Neural progenitor cell (in vitro differentiated cells): ENCODE measurements at regions not wholly inside any gene's neighbourhood (a gene's known extent, or its start where the extent isn't known, plus 50 kb on each side); places are given as distances from the start of the nearest gene placed in this dataset.

Experiments used
- DNase-seq: peaks from one replicate; pipeline ENCODE4 v3.0.0-alpha.2; 2016; ENCODE audit warnings: low spot score
- H2AFZ ChIP-seq: fragments of 200-600 bp; sonication (generic); replicated peaks from 2 replicates; pipeline ENCODE4 v1.6.1; 2016; ENCODE audit warnings: antibody characterized with exemption
- H3F3A ChIP-seq: fragments of 200-600 bp; sonication (generic); 2 replicates; pipeline ENCODE4 v1.6.1; 2016; ENCODE audit warnings: antibody characterized with exemption, low read depth
- H3K27ac ChIP-seq: fragments of 200-600 bp; sonication (generic); 2 replicates; pipeline ENCODE4 v1.5.1; 2016; ENCODE audit warnings: mild to moderate bottlenecking
- H3K27me3 ChIP-seq: fragments of 200-600 bp; sonication (generic); 2 replicates; pipeline ENCODE4 v1.6.1; 2016; ENCODE audit warnings: mild to moderate bottlenecking, moderate library complexity
- H3K36me3 ChIP-seq: fragments of 200-600 bp; sonication (generic); 2 replicates; pipeline ENCODE4 v1.5.1; 2016
- H3K4me1 ChIP-seq: fragments of 200-600 bp; sonication (generic); 2 replicates; pipeline ENCODE4 v1.6.1; 2016; ENCODE audit warnings: mixed run types
- H3K4me2 ChIP-seq: fragments of 200-600 bp; sonication (generic); 2 replicates; pipeline ENCODE4 v1.6.1; 2016
- H3K4me3 ChIP-seq: fragments of 200-600 bp; sonication (generic); 2 replicates; pipeline ENCODE4 v1.5.1; 2016
- H3K79me2 ChIP-seq: fragments of 200-600 bp; sonication (generic); 2 replicates; pipeline ENCODE4 v1.6.1; 2016; ENCODE audit warnings: low read depth
- H3K9ac ChIP-seq: fragments of 200-600 bp; sonication (generic); 2 replicates; pipeline ENCODE4 v1.6.1; 2016
- H3K9me3 ChIP-seq: fragments of 200-600 bp; sonication (generic); 2 replicates; pipeline ENCODE4 v1.5.1; 2016; ENCODE audit warnings: low read depth
- H4K20me1 ChIP-seq: fragments of 200-600 bp; sonication (generic); 2 replicates; pipeline ENCODE4 v1.6.1; 2016; ENCODE audit warnings: low read depth
- H3K27ac Mint-ChIP-seq: 3 replicates; pipeline ENCODE4 v1.8.0; 2021; ENCODE audit warnings: mixed read lengths
- H3K27me3 Mint-ChIP-seq: 2 replicates; pipeline ENCODE4 v1.8.0; 2022; ENCODE audit warnings: low read depth, mild to moderate bottlenecking, inconsistent platforms, moderate library complexity, mixed read lengths; ENCODE audit not compliant: insufficient read depth
- H3K36me3 Mint-ChIP-seq: 3 replicates; pipeline ENCODE4 v1.8.0; 2021; ENCODE audit warnings: mixed read lengths
- H3K4me1 Mint-ChIP-seq: 3 replicates; pipeline ENCODE4 v1.8.0; 2021; ENCODE audit warnings: mixed read lengths
- H3K4me3 Mint-ChIP-seq: 3 replicates; pipeline ENCODE4 v1.8.0; 2021; ENCODE audit warnings: mild to moderate bottlenecking, moderate library complexity, mixed read lengths
- H3K9me3 Mint-ChIP-seq: 3 replicates; pipeline ENCODE4 v1.8.0; 2020; ENCODE audit warnings: mixed read lengths
- EZH2 ChIP-seq: fragments of 200-600 bp; sonication (generic); IDR thresholded peaks from 2 replicates; pipeline ENCODE4 v1.6.1; 2017; ENCODE audit warnings: antibody characterized with exemption, mild to moderate bottlenecking, moderate library complexity
- EZH2phosphoT487 ChIP-seq: fragments of 200-600 bp; sonication (generic); IDR thresholded peaks from 2 replicates; pipeline ENCODE4 v1.6.1; 2017; ENCODE audit warnings: antibody characterized with exemption
- TF ChIP-seq, protein P1 (sequence below): fragments of 200-600 bp; sonication (generic); IDR thresholded peaks from 2 replicates; pipeline ENCODE4 v1.5.1; 2017; ENCODE audit warnings: antibody characterized with exemption, mild to moderate bottlenecking

DNA sequence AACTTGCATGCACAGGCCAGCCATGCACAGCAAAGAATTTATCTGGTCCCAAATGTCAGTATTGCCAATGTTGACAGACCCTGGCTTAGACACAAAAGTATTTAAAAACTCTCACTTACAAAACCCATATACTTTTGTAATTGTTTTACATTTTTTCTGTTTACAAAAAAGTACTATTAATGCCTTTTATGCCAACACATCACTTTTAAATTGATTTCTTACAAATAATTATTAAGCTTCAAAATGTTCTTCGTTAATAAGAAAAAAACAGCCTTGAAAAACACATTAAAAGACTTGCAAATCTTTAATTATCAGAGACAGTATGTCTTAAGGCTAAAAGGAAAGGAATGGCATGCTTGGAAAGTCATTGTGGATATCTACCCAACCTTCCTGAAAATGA lies 181.3 kb upstream of the TWIST2 start:
- Histone ChIP-seq H3K79me2 (no peaks in the 10 kb centered on the region), H3K9me3 (no peaks in the 10 kb centered on the region), H4K20me1 (no peaks in the 10 kb centered on the region), H2AFZ (no peak overlapping the region), H3F3A (no peaks in the 10 kb centered on the region), H3K27me3 (peaks cover 8% of the 10 kb centered on the region), H3K4me2 (no peak overlapping the region), H3K36me3 (no peaks in the 10 kb centered on the region), H3K9ac (no peak overlapping the region), H3K27ac (no peak overlapping the region), H3K4me1 (no peaks in the 10 kb centered on the region), H3K4me3 (no peak overlapping the region)
- no peaks in the 10 kb centered on the region for H3K4me1 Mint-ChIP-seq
- no peaks in the 10 kb centered on the region for H3K36me3 Mint-ChIP-seq
- peaks cover 2% of the 10 kb centered on the region for H3K27me3 Mint-ChIP-seq
- no peak for DNase-seq
- no peak overlapping the region for H3K27ac Mint-ChIP-seq
- no peak overlapping the region for H3K4me3 Mint-ChIP-seq
- peaks cover 7% of the 10 kb centered on the region for H3K9me3 Mint-ChIP-seq
- no peak for TF ChIP-seq EZH2
- TF ChIP-seq, protein P1, sequence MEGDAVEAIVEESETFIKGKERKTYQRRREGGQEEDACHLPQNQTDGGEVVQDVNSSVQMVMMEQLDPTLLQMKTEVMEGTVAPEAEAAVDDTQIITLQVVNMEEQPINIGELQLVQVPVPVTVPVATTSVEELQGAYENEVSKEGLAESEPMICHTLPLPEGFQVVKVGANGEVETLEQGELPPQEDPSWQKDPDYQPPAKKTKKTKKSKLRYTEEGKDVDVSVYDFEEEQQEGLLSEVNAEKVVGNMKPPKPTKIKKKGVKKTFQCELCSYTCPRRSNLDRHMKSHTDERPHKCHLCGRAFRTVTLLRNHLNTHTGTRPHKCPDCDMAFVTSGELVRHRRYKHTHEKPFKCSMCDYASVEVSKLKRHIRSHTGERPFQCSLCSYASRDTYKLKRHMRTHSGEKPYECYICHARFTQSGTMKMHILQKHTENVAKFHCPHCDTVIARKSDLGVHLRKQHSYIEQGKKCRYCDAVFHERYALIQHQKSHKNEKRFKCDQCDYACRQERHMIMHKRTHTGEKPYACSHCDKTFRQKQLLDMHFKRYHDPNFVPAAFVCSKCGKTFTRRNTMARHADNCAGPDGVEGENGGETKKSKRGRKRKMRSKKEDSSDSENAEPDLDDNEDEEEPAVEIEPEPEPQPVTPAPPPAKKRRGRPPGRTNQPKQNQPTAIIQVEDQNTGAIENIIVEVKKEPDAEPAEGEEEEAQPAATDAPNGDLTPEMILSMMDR: no peak
- TF ChIP-seq EZH2phosphoT487: no peak

DNA sequence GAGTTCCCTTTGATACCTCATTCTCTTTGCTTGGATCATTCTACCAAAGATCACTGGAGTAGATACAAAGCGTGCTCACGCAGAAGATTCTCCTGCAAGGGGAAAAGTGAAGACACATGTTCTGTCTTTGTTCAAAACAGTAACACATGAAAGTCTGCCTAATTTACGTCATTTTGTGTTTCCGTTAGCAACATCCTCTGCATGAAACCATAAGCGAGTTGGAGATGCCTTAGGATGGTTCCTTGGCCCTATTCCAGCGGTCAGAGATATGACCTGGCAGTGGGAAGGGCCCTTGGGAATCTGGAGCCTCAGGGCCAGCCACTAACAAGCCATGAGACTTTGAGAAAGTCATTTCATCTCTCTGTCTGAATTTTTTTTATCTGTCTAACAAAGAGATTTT lies 180.9 kb upstream of the TWIST2 start:
- Mint-ChIP-seq H3K4me1 (no peaks in the 10 kb centered on the region), H3K4me3 (no peak overlapping the region), H3K9me3 (peaks cover 7% of the 10 kb centered on the region), H3K27me3 (peaks cover 1% of the 10 kb centered on the region), H3K27ac (no peak overlapping the region), H3K36me3 (no peaks in the 10 kb centered on the region)
- Histone ChIP-seq H3K4me1 (no peaks in the 10 kb centered on the region), H3K4me2 (no peak overlapping the region), H3K36me3 (no peaks in the 10 kb centered on the region), H3K9me3 (no peaks in the 10 kb centered on the region), H3F3A (no peaks in the 10 kb centered on the region), H2AFZ (no peak overlapping the region), H4K20me1 (no peaks in the 10 kb centered on the region), H3K27me3 (peaks cover 13% of the 10 kb centered on the region), H3K27ac (no peak overlapping the region), H3K9ac (no peak overlapping the region), H3K79me2 (no peaks in the 10 kb centered on the region), H3K4me3 (no peak overlapping the region)
- TF ChIP-seq, protein P1: no peak
- TF ChIP-seq EZH2phosphoT487: no peak
- no peak for TF ChIP-seq EZH2
- no peak for DNase-seq

DNA sequence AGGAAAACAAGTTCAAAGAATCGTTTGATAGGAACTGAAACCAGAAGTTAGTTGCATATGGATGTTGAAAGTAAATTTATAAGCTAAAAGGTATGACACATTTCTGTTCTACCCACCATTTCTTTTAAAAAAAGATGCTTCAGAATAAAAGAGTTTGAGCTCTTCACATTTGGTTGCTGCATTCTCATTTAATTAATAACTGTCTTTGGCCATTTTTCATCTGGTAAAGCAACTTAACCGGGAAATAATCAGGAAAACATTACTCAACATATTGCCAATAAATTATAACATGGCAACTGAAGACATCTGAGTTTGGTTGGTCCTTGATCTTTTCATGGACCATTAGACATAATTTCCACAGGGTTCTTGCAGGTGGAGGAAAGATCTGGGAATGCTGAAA lies 180.2 kb upstream of the TWIST2 start:
- H3K9me3 ChIP-seq: no peaks in the 10 kb centered on the region
- no peak overlapping the region for H3K4me3 ChIP-seq
- Mint-ChIP-seq H3K27me3 (no peaks in the 10 kb centered on the region), H3K4me3 (no peak overlapping the region), H3K9me3 (peaks cover 7% of the 10 kb centered on the region), H3K27ac (no peak overlapping the region), H3K4me1 (no peaks in the 10 kb centered on the region), H3K36me3 (no peaks in the 10 kb centered on the region)
- no peaks in the 10 kb centered on the region for H3K4me1 ChIP-seq
- no peaks in the 10 kb centered on the region for H3F3A ChIP-seq
- H2AFZ ChIP-seq: no peak overlapping the region
- no peak overlapping the region for H3K4me2 ChIP-seq
- no peak for DNase-seq
- H3K27ac ChIP-seq: no peak overlapping the region
- TF ChIP-seq EZH2: no peak
- TF ChIP-seq EZH2phosphoT487: no peak
- TF ChIP-seq, protein P1: no peak
- H3K79me2 ChIP-seq: no peaks in the 10 kb centered on the region
- H3K27me3 ChIP-seq: peaks cover 17% of the 10 kb centered on the region
- no peaks in the 10 kb centered on the region for H4K20me1 ChIP-seq
- H3K9ac ChIP-seq: no peak overlapping the region
- H3K36me3 ChIP-seq: no peaks in the 10 kb centered on the region
